ENCODE measurements at regions not wholly inside any gene's neighbourhood (a gene's known extent, or its start where the extent isn't known, plus 50 kb on each side); places are given as distances from the start of the nearest gene placed in this dataset.

- no peaks in the 10 kb centered on the region for H3K4me1 ChIP-seq
- Mint-ChIP-seq H3K27me3 (ENCODE audit: insufficient read depth, low read depth) (peaks cover 12% of the 10 kb centered on the region), H3K27ac (no peak overlapping the region), H3K9me3 (no peaks in the 10 kb centered on the region), H3K36me3 (no peaks in the 10 kb centered on the region), H3K4me3 (no peak overlapping the region), H3K4me1 (peaks cover 31% of the 10 kb centered on the region)
- H4K20me1 ChIP-seq (ENCODE audit: low read depth) = no peaks in the 10 kb centered on the region
- H3K9ac ChIP-seq = no peak overlapping the region
- no peak overlapping the region for H2AFZ ChIP-seq (replicated peaks)
- H3K9me3 ChIP-seq (ENCODE audit: low read depth) = no peaks in the 10 kb centered on the region
- no peak for DNase-seq (ENCODE audit: low spot score)
- no peak overlapping the region for H3K4me2 ChIP-seq
- no peak for TF ChIP-seq EZH2 (IDR thresholded peaks at IDR 0.05)
- TF ChIP-seq EZH2phosphoT487 (IDR thresholded peaks at IDR 0.05) = no peak
- TF ChIP-seq, protein P1, sequence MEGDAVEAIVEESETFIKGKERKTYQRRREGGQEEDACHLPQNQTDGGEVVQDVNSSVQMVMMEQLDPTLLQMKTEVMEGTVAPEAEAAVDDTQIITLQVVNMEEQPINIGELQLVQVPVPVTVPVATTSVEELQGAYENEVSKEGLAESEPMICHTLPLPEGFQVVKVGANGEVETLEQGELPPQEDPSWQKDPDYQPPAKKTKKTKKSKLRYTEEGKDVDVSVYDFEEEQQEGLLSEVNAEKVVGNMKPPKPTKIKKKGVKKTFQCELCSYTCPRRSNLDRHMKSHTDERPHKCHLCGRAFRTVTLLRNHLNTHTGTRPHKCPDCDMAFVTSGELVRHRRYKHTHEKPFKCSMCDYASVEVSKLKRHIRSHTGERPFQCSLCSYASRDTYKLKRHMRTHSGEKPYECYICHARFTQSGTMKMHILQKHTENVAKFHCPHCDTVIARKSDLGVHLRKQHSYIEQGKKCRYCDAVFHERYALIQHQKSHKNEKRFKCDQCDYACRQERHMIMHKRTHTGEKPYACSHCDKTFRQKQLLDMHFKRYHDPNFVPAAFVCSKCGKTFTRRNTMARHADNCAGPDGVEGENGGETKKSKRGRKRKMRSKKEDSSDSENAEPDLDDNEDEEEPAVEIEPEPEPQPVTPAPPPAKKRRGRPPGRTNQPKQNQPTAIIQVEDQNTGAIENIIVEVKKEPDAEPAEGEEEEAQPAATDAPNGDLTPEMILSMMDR (IDR thresholded peaks at IDR 0.05) = no peak
- no peaks in the 10 kb centered on the region for H3K36me3 ChIP-seq
- H3K79me2 ChIP-seq (ENCODE audit: low read depth) = no peaks in the 10 kb centered on the region
- no peak overlapping the region for H3K4me3 ChIP-seq
- H3K27ac ChIP-seq = no peak overlapping the region
- H3F3A ChIP-seq (ENCODE audit: low read depth) = no peaks in the 10 kb centered on the region
- H3K27me3 ChIP-seq = no peaks in the 10 kb centered on the region
These were observed 297.7 kb upstream of the IRX4 start for GRCh38 chr5:2180456-2180855.

DNA sequence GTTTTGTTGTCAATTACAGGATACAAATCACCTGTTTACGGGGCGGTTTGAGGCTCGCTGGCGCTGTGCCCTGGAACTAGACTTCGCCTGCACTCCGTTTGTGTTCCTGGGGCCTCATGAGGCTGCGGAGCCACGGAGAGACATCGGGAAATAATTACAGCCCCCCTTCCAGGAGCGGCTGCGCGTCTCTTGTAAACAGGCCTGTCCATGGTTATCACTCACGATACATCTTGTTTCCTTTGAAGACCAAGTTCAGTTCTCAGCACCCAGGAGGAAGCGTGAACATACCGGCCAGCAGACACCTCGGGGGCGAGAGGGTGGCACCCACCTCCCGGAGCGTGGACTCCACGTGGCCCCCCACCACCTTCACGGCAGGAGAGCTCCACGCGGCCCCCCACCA, 297.1 kb upstream of the IRX4 start:
- no peaks in the 10 kb centered on the region for H3F3A ChIP-seq (ENCODE audit: low read depth)
- H3K36me3 Mint-ChIP-seq = no peaks in the 10 kb centered on the region
- TF ChIP-seq EZH2 (IDR thresholded peaks at IDR 0.05) (no peak), EZH2phosphoT487 (IDR thresholded peaks at IDR 0.05) (no peak)
- TF ChIP-seq, protein P1 (IDR thresholded peaks at IDR 0.05) = no peak
- H3K27ac Mint-ChIP-seq = peak overlapping the region; percentile 46
- H3K4me3 Mint-ChIP-seq = no peak overlapping the region
- H3K9me3 Mint-ChIP-seq = no peaks in the 10 kb centered on the region
- H4K20me1 ChIP-seq (ENCODE audit: low read depth) = no peaks in the 10 kb centered on the region
- H3K36me3 ChIP-seq = no peaks in the 10 kb centered on the region
- peaks cover 31% of the 10 kb centered on the region for H3K4me1 Mint-ChIP-seq
- H3K4me1 ChIP-seq = no peaks in the 10 kb centered on the region
- DNase-seq (ENCODE audit: low spot score) = no peak
- H3K79me2 ChIP-seq (ENCODE audit: low read depth) = no peaks in the 10 kb centered on the region
- no peaks in the 10 kb centered on the region for H3K9me3 ChIP-seq (ENCODE audit: low read depth)
- no peak overlapping the region for H2AFZ ChIP-seq (replicated peaks)
- H3K9ac ChIP-seq = no peak overlapping the region
- no peak overlapping the region for H3K27ac ChIP-seq
- no peak overlapping the region for H3K4me3 ChIP-seq
- H3K27me3 Mint-ChIP-seq (ENCODE audit: insufficient read depth, low read depth) = peaks cover 12% of the 10 kb centered on the region
- H3K27me3 ChIP-seq = no peaks in the 10 kb centered on the region
- no peak overlapping the region for H3K4me2 ChIP-seq

DNA sequence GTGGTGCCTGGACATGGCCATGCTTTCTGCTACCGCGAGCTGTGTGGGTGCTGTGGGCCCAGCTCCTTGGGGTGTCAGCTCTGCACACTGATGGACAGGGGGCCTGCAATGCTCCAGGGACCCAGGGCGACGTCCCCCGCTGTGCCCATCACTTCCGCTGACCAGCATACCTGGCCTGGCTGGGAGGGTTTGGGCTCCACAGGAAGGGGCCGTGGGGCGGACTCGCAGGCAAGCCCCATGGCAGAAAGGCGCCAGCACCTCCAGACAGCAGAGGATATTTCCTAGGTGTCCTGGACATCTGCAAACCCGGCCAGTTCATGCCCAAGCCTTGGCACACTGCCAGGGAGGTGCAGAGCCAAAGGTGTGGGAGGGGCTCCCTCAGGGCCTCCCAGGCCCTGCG, 295.8 kb upstream of the IRX4 start:
- Histone ChIP-seq H2AFZ (replicated peaks) (no peak overlapping the region), H3K27ac (no peak overlapping the region), H3F3A (ENCODE audit: low read depth) (no peaks in the 10 kb centered on the region), H4K20me1 (ENCODE audit: low read depth) (no peaks in the 10 kb centered on the region), H3K4me2 (no peak overlapping the region), H3K79me2 (ENCODE audit: low read depth) (no peaks in the 10 kb centered on the region), H3K36me3 (no peaks in the 10 kb centered on the region), H3K9me3 (ENCODE audit: low read depth) (no peaks in the 10 kb centered on the region), H3K4me1 (no peaks in the 10 kb centered on the region), H3K9ac (no peak overlapping the region), H3K27me3 (no peaks in the 10 kb centered on the region), H3K4me3 (no peak overlapping the region)
- Mint-ChIP-seq H3K27ac (no peak overlapping the region), H3K4me3 (no peak overlapping the region), H3K4me1 (peaks cover 25% of the 10 kb centered on the region), H3K9me3 (no peaks in the 10 kb centered on the region), H3K27me3 (ENCODE audit: insufficient read depth, low read depth) (peaks cover 12% of the 10 kb centered on the region), H3K36me3 (no peaks in the 10 kb centered on the region)
- TF ChIP-seq EZH2phosphoT487 (IDR thresholded peaks at IDR 0.05) = no peak
- no peak for TF ChIP-seq EZH2 (IDR thresholded peaks at IDR 0.05)
- TF ChIP-seq, protein P1 (IDR thresholded peaks at IDR 0.05) = no peak
- DNase-seq (ENCODE audit: low spot score) = no peak

All from neural progenitor cell (in vitro differentiated cells).